GM19397 (cell line): ENCODE measurements at regions not wholly inside any gene's neighbourhood (a gene's known extent, or its start where the extent isn't known, plus 50 kb on each side); places are given as distances from the start of the nearest gene placed in this dataset.
"Not testable (repeated sequence)": the region's sequence is repeated elsewhere in the genome, so short reads cannot be mapped to it uniquely, and the experiment has no call there.

Experiments used
- ATAC-seq: cut with Tn5 transposase; IDR thresholded peaks from one replicate; pipeline ENCODE4 v1.9.1; 2021; ENCODE audit warnings: mild to moderate bottlenecking, moderate library complexity; ENCODE audit not compliant: unreplicated experiment

DNA sequence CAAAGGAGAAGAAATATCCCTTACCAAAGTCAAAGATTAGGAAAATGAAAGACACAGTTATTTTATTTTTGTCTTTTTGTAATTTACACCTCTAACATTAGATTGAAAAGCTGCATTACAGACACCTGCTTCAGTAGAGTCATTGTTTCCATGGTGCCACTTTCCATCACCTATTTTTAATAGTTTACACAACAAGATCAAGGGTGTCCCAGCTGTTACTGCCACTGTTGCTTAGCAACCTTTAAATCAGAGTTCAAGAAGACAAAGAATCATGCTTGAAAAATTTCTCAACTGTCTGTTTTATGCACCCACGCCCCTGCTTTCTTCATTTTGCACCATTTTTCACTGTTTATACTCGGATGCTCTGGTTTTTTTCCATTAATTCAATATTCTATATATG lies 668.2 kb upstream of the GJE1 start:
- ATAC-seq: peak; percentile 76

DNA sequence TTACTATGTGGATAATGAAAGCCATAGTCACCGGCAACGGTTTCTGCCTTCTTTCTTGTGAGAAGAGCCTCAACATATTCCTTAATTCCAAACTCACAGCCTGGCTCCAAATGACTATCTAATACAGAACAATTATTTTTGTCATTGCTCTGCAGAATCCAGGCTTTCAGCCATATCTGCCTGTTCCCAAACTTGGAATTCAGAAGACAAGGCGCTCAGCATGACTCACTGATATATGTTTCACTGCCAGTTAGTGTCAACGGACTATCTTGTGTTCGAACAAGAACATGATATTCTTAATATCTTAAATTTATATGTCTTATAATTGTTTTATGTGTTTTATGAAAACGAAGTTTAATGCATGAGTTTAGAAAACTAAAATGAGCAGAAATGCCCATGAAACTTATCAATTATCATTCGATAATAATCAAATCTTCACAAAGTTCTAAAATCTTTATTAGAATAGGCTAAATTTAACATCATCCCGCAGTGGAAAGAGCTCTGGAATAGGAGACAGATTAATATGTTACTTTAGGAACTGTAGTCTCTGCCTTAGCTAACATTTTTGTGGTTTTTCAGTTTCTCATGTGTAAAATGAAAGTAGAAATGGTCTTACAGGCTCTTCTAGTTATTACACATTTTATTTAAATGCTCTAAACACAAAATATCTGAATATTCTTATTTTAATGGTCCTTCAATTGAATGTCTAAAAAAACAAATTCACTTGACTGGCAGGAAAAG lies 669.3 kb upstream of the GJE1 start:
- ATAC-seq: peak; percentile 54

DNA sequence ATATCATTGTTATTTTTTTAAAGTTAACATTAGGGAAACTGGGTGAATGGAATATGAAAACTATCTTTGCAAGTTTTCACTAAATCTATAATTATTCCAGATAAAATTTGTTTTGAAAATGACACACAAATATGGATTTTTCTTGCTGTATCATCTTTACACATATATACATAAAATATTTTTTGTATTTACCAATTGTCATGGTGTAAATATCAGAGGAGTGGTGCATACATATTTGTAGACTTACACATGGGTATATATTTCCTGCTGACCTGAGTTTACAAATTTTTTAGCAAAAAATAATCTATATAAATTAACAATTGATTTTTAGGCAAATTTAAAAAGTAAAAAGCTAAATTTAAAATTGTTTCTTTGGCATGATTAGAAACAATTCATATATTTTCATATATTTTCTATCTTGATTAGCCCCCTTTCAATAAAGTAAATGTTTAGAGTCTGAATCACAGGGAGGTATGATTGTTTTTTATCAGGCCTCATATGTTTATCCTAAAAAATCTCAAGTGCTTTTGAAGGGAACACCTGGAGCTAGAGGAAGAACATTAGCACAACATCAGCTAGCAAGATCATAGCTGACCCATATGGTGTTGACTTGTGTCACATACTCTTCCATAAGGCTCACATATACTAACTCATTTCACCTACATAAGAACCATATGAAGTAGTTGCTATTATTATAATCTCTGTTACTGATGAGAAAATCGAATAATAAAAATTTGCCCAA lies 671.8 kb upstream of the GJE1 start:
- no peak for ATAC-seq

DNA sequence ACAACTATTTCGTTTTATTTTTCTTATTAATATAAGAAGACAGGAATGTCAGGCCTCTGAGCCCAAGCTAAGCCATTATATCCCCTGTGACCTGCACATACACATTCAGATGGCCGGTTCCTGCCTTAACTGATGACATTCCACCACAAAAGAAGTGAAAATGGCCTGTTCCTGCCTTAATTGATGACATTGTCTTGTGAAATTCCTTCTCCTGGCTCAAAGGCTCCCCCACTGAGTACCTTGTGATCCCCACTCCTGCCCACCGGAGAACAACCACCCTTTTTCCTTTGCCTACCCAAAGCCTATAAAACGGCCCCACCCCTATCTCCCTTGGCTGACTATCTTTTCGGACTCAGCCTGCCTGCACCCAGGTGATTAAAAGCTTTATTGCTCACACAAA lies 672.5 kb upstream of the GJE1 start:
- not testable (repeated sequence) for ATAC-seq

- ATAC-seq: not testable (repeated sequence)
Measured at GRCh38 chr6:141457984-141458383, 674.7 kb upstream of the GJE1 start.

DNA sequence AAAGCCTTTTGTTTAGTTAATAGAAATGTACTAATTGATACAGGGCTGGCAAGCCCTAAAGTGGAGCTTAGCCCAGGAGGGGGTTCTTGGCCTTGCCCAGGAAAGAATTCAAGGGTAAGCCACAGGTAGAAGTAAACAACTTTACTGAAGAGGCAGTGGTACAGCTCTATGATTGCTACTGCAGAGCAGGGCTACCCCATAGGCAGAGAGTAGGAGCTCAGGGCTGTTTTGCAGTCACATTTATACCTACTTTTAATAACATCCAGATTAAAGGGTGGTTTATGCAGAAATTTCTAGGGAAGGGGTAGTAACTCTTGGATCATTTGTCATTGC lies 680.4 kb upstream of the GJE1 start:
- no peak for ATAC-seq

DNA sequence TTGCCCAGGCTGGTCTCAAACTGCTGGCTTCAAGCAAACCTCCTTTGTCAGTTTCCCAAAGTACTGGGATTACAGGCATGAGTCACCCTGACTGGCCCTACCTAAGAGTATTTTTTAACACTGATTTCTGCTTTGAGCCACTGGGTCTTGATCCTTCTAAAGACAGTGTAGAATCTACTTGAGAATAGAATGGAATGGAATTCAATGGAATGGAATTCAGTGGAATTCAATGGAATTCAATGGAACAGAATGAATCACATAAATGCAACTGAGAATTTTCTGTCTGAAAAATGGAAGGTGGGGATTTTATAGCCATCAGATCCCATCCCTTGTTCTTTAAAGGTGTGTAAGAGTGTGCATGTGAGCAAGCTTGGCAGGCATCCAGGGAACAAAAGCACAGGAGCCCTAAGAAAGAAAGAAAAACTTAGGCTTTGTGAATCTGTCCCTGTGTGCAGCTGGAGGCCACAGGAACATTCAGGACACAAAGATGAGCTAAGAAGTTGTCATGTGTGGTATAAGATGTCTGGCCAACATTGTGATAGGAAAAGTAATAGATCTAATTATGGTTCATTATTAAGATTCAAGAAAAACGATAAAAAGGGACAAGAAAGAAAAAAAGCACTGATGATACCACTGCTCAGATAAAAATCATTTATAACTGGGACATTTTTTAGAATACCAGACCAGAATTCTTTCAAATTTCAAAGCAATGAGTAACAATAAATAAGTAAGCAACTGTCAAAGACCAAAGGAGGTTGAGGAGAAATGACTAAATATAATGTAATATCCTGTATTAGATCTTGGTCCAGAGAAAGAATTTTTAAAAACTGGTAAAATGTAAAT lies 681.0 kb upstream of the GJE1 start:
- ATAC-seq: no peak

DNA sequence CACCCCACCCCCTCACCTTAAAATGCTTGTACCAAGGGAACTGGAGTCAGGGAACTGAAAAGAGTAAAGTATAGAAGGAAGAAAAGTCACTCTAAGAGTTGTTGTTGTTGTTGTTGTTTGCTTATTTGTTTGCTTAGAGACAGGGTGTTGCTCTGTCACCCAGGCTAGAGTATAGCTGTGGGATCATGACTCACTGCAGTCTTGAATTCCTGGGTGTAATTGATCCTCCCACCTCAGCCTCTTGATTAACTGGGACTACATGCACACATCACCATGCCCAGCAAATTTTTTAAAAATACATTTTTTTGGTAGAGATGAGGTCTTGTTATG lies 681.6 kb upstream of the GJE1 start:
- ATAC-seq: no peak

DNA sequence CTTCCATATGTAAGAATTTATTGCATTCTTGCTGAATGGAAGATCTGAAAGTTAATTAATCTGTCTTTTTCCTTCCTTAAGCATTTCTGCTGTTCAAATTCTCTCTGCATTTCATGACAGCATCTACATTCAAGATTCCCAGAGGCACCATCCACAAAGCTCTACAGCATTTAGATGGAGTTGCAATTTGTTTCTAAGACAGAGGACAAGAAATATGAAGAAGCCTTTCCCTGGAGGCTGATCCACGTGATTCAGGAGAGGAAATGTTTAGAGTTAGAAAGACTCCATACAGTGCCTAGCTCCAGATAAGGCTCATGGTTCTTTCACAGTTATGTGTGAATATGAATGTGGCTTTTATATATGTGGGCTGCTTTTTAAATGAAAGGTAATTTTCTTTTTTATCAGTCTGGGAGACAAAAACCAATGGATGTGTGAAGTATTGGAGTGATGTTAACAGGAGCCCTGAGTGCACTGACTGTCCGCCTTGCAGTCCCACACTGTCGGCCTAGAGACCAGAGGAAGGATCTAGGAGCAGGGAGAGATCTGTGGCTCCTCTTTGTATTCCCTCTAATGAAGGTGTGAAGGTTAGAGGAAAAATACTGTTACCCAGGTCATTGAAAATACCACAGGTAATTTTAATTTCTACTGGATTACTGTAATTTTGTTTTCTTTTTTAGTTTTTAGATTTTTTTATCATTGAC lies 686.6 kb upstream of the GJE1 start:
- ATAC-seq: no peak

DNA sequence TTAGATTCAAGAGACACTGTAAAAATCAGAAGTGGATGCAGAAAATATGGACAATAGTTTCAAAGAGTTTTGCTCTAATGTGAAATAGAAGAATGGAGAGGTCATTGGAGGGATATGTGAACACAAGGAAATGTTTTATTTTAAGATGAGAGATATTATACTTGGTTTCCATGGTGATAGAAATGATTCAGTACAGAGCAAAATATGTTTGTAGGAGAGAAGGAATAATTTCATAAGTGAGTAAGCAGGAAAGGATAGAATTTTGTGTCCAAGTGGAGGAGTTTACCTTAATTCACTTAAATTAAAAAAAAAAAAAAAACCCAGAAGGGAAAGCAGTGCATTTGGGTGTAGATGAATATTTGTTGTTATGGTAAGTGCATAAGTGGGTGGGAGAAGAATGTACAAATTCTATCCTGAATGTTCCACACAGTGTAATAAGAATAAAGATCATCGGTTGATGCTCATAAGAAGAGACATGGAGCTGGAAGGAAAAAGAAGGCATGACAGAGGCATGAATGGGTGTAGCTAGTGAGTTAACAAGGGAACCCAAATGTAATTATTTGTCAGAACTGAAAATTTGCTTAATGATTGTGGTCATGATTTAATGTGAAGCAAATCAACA lies 688.9 kb upstream of the GJE1 start:
- ATAC-seq: no peak

DNA sequence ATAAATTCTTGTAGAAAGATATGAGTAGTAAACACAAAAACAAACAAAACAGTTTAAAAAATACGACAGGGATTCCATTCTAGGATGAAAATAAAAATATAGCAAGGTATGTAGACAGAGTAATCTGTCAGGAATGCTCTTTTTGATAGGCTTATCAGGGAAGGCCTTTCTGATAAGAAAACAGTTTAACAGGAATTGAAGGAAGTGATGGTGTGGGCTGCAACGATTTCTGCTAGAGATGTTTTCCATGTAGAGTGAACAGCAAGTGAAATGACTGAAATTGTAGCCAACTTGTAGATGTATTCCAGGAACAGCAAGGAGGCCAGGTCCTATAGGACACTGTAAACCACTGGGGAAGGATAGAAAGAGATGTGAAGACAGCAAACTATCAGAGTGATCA lies 689.7 kb upstream of the GJE1 start:
- ATAC-seq: no peak

DNA sequence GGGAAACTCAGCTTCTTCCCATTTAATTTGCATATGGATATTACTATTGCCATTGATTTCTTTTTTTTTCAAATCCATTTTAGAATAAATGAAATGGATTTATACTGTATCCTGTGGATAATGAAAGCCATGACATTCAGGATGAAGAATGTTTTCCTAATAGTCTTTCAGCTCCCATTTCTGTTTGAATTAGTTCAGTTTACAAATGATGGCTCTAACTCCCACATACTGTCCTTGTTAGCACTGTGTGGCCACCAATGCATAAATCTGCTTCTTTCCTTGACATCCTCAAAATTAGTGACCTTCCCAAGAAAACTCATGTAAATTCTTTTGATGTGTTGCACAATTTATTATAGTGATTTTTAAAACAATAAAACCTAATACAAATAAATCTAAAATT lies 693.2 kb upstream of the GJE1 start:
- no peak for ATAC-seq

- no peak for ATAC-seq
Measured at GRCh38 chr6:141437685-141438084, 695.0 kb upstream of the GJE1 start.

DNA sequence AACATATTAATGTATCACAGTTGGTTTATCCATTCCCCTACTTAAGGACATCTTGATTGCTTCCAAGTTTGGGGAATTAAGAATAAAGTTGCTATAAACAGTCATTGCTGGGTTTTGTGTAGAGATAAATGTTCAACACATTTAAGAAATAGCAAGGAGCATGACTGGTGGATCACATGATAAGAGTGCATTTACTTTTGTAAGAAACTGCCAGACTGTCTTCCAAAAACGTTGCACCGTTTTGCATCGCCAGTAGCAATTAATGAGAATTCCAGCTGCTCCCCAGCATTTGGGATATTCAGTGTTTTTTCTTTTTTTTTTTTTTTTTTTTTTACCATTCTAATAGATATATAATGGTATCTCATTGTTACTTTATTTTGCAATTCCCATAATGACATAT lies 695.7 kb upstream of the GJE1 start:
- ATAC-seq: no peak

- ATAC-seq: no peak
Measured at GRCh38 chr6:141426400-141426980, 706.2 kb upstream of the GJE1 start.

- no peak for ATAC-seq
Measured at GRCh38 chr6:141421378-141421777, 711.3 kb upstream of the GJE1 start.

- no peak for ATAC-seq
Measured at GRCh38 chr6:141418076-141418475, 714.6 kb upstream of the GJE1 start.

GRCh38 chr6:141415896-141416295 lies 716.8 kb upstream of the GJE1 start:
- no peak for ATAC-seq

DNA sequence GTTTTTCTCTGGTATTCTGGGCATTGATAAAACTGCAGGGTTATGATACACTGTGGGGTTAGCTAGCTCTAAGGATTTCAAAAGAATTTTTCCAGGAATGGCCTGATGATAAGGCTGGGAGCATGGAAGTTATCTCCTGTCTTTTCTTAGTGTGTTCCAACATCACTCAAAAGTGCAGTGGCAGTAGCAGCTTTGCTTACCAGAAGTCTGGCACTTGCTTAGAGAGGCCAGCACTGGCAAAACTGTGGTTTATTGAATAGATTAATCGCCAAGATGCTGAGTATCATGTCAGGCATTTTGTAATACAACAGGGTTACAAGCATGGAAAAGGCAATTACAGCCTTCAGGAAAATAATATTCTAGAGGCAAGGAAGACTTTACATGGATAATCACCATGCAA lies 719.5 kb upstream of the GJE1 start:
- ATAC-seq: no peak

DNA sequence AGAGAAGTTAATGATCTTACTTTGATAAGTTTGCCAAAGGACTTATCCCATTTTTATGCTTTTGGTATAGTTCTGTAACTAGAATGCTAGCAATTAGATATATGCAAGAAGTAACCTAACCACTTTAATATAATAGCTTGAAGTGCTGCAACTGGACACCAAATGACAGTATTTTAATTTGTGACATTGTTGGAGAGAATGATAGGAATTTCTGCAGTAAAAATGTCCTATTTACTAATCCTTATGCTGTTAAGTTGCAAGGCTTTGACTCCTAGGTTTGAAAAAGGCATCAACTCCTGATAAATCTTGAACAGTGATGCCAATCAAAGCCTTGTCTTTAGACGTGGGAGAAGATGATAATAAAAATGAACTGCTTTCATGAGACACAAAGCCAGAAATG lies 726.0 kb upstream of the GJE1 start:
- no peak for ATAC-seq

- no peak for ATAC-seq
Measured at GRCh38 chr6:141403827-141404226, 728.9 kb upstream of the GJE1 start.
